ENCODE measurements at regions not wholly inside any gene's neighbourhood (a gene's known extent, or its start where the extent isn't known, plus 50 kb on each side); places are given as distances from the start of the nearest gene placed in this dataset.

DNA sequence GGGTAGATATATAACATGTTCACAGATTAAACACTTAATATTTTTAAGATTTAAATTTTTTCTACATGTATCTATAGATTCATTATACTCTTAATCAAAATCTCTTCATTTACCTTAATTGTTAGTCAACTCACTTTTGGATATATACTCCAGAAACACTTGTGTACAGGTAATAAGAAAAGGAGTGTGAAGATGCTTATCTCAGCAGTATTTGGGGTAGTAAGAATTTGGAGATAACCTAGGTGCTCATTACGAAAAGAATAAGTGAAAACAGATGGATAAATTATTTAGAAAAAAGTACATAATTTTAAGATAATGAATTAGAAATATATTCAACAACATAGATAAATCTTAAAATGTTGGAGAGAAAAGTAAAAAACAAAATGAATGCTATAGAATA lies 226.5 kb upstream of the PLSCR5 start:
- Histone ChIP-seq H3K27ac (no peak overlapping the region), H3K4me3 (ENCODE audit: low read depth, low read length) (no peak overlapping the region), H3K9me3 (ENCODE audit: severe bottlenecking) (no peaks in the 10 kb centered on the region), H3K27me3 (ENCODE audit: insufficient read depth, low read depth, severe bottlenecking) (no peaks in the 10 kb centered on the region), H3K36me3 (no peaks in the 10 kb centered on the region)
- DNase-seq = no peak
- TF ChIP-seq, protein P1, sequence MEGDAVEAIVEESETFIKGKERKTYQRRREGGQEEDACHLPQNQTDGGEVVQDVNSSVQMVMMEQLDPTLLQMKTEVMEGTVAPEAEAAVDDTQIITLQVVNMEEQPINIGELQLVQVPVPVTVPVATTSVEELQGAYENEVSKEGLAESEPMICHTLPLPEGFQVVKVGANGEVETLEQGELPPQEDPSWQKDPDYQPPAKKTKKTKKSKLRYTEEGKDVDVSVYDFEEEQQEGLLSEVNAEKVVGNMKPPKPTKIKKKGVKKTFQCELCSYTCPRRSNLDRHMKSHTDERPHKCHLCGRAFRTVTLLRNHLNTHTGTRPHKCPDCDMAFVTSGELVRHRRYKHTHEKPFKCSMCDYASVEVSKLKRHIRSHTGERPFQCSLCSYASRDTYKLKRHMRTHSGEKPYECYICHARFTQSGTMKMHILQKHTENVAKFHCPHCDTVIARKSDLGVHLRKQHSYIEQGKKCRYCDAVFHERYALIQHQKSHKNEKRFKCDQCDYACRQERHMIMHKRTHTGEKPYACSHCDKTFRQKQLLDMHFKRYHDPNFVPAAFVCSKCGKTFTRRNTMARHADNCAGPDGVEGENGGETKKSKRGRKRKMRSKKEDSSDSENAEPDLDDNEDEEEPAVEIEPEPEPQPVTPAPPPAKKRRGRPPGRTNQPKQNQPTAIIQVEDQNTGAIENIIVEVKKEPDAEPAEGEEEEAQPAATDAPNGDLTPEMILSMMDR (IDR thresholded peaks at IDR 0.05; ENCODE audit: low read depth, low read length) = no peak

DNA sequence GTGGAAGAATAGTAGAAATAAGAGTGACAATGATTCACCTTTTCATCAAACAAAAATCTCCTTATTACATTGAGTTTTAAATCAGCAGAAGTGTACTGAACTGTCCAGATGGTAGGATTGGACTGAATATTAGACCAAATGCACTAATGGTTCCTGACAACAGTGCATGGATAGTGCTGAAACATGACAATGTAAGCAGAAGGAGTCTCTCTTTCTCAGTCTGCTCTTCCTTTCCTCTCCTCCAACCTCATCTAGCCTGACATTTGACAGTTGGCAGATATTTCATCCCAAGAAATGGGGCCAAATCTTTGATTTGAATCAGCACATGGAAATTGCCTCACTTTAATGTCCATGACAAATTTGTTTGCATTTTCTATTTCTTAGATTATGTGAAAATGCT lies 225.1 kb upstream of the PLSCR5 start:
- H3K9me3 ChIP-seq (ENCODE audit: severe bottlenecking) = no peaks in the 10 kb centered on the region
- H3K4me3 ChIP-seq (ENCODE audit: low read depth, low read length) = no peak overlapping the region
- H3K27ac ChIP-seq = no peak overlapping the region
- H3K36me3 ChIP-seq = no peaks in the 10 kb centered on the region
- TF ChIP-seq, protein P1 (IDR thresholded peaks at IDR 0.05; ENCODE audit: low read depth, low read length) = no peak
- H3K27me3 ChIP-seq (ENCODE audit: insufficient read depth, low read depth, severe bottlenecking) = no peaks in the 10 kb centered on the region
- DNase-seq = no peak

DNA sequence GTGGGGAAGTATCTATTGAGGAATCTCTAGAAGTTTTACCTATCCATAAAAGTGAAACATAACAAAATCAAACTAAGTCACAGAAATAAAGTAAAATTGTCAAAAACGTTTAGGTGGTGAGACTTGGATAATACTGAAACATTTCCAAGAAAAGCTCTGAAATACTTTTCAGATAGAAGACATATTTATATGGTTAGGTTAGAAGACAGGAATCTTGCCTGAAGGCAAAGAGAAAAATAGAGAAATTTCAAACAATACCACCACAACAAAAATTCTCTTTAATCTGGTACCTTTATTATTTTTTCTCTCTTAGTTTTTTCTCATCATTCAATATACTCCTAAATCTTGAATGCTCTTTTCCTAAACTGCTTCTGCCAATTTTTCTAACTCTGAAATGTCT lies 222.7 kb upstream of the PLSCR5 start:
- TF ChIP-seq, protein P1 (IDR thresholded peaks at IDR 0.05; ENCODE audit: low read depth, low read length) = no peak
- Histone ChIP-seq H3K9me3 (ENCODE audit: severe bottlenecking) (no peaks in the 10 kb centered on the region), H3K36me3 (no peaks in the 10 kb centered on the region), H3K27ac (no peak overlapping the region), H3K27me3 (ENCODE audit: insufficient read depth, low read depth, severe bottlenecking) (no peaks in the 10 kb centered on the region), H3K4me3 (ENCODE audit: low read depth, low read length) (no peak overlapping the region)
- DNase-seq = no peak

DNA sequence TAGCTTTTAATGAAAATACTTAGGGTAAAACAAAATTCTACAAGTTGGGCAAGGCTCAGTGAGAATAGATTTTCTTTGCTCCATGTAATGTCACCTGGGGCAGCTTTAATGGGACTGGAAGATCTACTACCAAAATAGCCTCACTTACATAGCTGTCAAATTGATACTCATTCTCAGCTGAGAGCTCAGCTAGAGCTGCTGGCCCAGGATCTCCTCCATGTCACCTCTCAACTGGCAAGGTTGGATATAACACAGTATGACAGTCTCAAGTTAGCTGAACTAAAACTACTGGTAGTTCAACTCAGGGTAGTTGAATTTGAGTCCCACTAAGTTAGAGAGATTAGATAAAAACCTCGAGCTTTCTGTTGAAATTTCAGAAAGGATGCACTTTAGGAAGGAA lies 218.5 kb upstream of the PLSCR5 start:
- H3K9me3 ChIP-seq (ENCODE audit: severe bottlenecking) = no peaks in the 10 kb centered on the region
- no peak for DNase-seq
- TF ChIP-seq, protein P1 (IDR thresholded peaks at IDR 0.05; ENCODE audit: low read depth, low read length) = no peak
- H3K27me3 ChIP-seq (ENCODE audit: insufficient read depth, low read depth, severe bottlenecking) = no peaks in the 10 kb centered on the region
- no peak overlapping the region for H3K4me3 ChIP-seq (ENCODE audit: low read depth, low read length)
- no peaks in the 10 kb centered on the region for H3K36me3 ChIP-seq
- no peak overlapping the region for H3K27ac ChIP-seq

DNA sequence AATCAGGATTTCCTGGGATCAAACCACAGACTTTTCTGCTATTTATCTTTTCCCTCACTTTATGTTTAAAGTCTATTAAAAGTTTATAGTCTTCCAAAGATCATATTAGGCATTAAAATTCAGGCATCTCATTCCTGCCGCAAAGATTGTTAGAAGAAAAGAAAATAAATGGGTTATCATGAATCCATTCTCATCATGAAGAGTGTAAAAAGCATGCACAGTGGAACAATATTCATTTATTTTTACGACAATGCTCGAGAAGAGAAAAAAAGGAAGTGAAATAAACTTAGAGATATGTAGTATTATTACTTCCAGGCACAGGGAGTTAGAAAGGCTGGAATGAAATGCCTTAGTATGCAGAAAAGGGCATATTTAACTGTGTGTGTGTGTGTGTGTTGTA lies 213.7 kb upstream of the PLSCR5 start:
- TF ChIP-seq, protein P1 (IDR thresholded peaks at IDR 0.05; ENCODE audit: low read depth, low read length) = no peak
- H3K27ac ChIP-seq = no peak overlapping the region
- no peaks in the 10 kb centered on the region for H3K9me3 ChIP-seq (ENCODE audit: severe bottlenecking)
- H3K4me3 ChIP-seq (ENCODE audit: low read depth, low read length) = no peak overlapping the region
- no peaks in the 10 kb centered on the region for H3K36me3 ChIP-seq
- H3K27me3 ChIP-seq (ENCODE audit: insufficient read depth, low read depth, severe bottlenecking) = no peaks in the 10 kb centered on the region
- DNase-seq = no peak

DNA sequence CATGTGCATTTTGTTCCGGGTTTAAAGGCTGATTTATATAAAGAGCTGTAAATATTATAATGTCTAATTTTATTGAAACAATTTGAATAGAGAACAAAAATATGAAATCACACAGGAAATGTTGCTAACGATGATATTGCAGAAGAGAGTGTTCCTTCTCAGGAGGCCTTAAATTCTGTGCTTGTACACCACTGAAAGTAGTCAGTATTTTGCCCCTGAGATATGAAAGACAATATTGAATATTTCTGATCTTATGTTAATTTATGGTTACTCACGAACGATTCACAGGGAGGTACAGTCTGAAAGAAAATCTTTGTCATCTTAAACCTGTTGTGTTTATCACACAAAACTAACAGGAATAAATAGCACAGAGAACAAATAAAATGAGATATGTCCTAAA lies 213.2 kb upstream of the PLSCR5 start:
- no peak overlapping the region for H3K4me3 ChIP-seq (ENCODE audit: low read depth, low read length)
- no peak for DNase-seq
- TF ChIP-seq, protein P1 (IDR thresholded peaks at IDR 0.05; ENCODE audit: low read depth, low read length) = no peak

More for the DNA sequence above, 213.2 kb upstream of the PLSCR5 start:
- Histone ChIP-seq H3K9me3 (ENCODE audit: severe bottlenecking) (no peaks in the 10 kb centered on the region), H3K36me3 (no peaks in the 10 kb centered on the region), H3K27me3 (ENCODE audit: insufficient read depth, low read depth, severe bottlenecking) (no peaks in the 10 kb centered on the region), H3K27ac (no peak overlapping the region)
